Ishikawa (cell line): ENCODE measurements at regions not wholly inside any gene's neighbourhood (a gene's known extent, or its start where the extent isn't known, plus 50 kb on each side); places are given as distances from the start of the nearest gene placed in this dataset.

Experiments
- CEBPB ChIP-seq: IDR thresholded peaks from 2 replicates; pipeline ENCODE4 v1.6.1; 2012
- CREB1 ChIP-seq: IDR thresholded peaks from 2 replicates; pipeline ENCODE4 v1.6.1; 2012; ENCODE audit warnings: low read depth
- EGR1 ChIP-seq: IDR thresholded peaks from 2 replicates; pipeline ENCODE4 v1.6.1; 2012
- EP300 ChIP-seq: IDR thresholded peaks from 2 replicates; pipeline ENCODE4 v1.6.1; 2012; ENCODE audit warnings: borderline replicate concordance
- FOXM1 ChIP-seq: IDR thresholded peaks from 2 replicates; pipeline ENCODE4 v1.6.1; 2012; ENCODE audit warnings: low read depth, borderline replicate concordance
- RAD21 ChIP-seq: IDR thresholded peaks from 2 replicates; pipeline ENCODE4 v1.6.1; 2012; ENCODE audit warnings: low read depth
- TAF1 ChIP-seq: IDR thresholded peaks from 2 replicates; pipeline ENCODE4 v1.6.1; 2012; ENCODE audit warnings: low read depth, mild to moderate bottlenecking
- TCF12 ChIP-seq: IDR thresholded peaks from 2 replicates; pipeline ENCODE4 v1.6.1; 2012; ENCODE audit warnings: low read depth
- TEAD4 ChIP-seq: IDR thresholded peaks from 2 replicates; pipeline ENCODE4 v1.6.1; 2012
- YY1 ChIP-seq: IDR thresholded peaks from 2 replicates; pipeline ENCODE4 v1.6.1; 2012; ENCODE audit warnings: low read depth
- ZBTB7A ChIP-seq: IDR thresholded peaks from 2 replicates; pipeline ENCODE4 v1.6.1; 2012; ENCODE audit warnings: low read depth
- TF ChIP-seq, protein P1 (sequence below): IDR thresholded peaks from 2 replicates; pipeline ENCODE4 v1.6.1; 2012
- TF ChIP-seq, protein P2 (sequence below): IDR thresholded peaks from 2 replicates; pipeline ENCODE4 v1.6.1; 2012; ENCODE audit warnings: low read depth, mild to moderate bottlenecking

DNA sequence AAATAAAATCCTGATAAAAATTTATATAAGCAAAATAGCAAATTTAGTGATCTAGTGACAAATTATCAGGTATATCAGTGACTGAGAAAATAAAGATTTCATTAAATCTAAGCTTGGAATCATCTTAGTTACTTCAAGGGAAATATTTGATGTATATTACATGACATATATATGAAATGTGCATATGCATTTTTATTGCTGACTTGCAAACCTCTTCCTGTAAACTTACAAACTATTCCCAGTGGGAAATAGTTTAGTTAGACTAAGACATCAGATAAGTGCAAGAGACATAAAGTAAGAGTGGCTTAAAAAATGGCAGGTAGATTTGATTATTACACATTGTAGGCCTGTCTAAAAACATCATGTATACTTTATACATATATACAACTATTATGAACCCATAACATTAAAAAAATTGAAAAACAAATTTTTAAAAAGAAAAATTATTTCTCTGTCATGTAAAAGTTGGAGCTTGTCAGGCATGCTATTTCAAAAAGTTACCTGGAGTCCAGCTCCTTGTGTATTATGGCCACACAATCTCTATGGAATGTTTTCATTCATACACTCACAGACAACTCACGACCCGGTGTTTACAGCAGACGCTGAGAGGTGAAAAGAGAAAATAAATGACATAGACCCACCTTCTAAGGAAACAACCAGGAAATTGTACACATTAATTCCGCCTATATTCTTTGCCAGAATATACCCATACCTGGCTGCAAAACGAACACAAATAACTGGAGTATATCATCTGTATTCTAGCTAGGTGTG lies 724.5 kb downstream of the SLITRK6 start:
- TF ChIP-seq CREB1 (no peak), TCF12 (no peak), CEBPB (no peak), TAF1 (no peak), EGR1 (no peak), FOXM1 (no peak), YY1 (no peak), ZBTB7A (no peak), RAD21 (no peak), EP300 (no peak), TEAD4 (no peak)
- TF ChIP-seq, protein P1, sequence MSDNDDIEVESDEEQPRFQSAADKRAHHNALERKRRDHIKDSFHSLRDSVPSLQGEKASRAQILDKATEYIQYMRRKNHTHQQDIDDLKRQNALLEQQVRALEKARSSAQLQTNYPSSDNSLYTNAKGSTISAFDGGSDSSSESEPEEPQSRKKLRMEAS, result no peak
- TF ChIP-seq, protein P2, sequence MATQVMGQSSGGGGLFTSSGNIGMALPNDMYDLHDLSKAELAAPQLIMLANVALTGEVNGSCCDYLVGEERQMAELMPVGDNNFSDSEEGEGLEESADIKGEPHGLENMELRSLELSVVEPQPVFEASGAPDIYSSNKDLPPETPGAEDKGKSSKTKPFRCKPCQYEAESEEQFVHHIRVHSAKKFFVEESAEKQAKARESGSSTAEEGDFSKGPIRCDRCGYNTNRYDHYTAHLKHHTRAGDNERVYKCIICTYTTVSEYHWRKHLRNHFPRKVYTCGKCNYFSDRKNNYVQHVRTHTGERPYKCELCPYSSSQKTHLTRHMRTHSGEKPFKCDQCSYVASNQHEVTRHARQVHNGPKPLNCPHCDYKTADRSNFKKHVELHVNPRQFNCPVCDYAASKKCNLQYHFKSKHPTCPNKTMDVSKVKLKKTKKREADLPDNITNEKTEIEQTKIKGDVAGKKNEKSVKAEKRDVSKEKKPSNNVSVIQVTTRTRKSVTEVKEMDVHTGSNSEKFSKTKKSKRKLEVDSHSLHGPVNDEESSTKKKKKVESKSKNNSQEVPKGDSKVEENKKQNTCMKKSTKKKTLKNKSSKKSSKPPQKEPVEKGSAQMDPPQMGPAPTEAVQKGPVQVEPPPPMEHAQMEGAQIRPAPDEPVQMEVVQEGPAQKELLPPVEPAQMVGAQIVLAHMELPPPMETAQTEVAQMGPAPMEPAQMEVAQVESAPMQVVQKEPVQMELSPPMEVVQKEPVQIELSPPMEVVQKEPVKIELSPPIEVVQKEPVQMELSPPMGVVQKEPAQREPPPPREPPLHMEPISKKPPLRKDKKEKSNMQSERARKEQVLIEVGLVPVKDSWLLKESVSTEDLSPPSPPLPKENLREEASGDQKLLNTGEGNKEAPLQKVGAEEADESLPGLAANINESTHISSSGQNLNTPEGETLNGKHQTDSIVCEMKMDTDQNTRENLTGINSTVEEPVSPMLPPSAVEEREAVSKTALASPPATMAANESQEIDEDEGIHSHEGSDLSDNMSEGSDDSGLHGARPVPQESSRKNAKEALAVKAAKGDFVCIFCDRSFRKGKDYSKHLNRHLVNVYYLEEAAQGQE, result no peak
